ENCODE measurements at regions not wholly inside any gene's neighbourhood (a gene's known extent, or its start where the extent isn't known, plus 50 kb on each side); places are given as distances from the start of the nearest gene placed in this dataset.

- no peak for TF ChIP-seq CTCF (IDR thresholded peaks at IDR 0.05)
- TF ChIP-seq POLR2A (IDR thresholded peaks at IDR 0.05), result no peak
Measured at GRCh38 chr7:131002600-131002999, 268.6 kb upstream of the KLF14 start.

Data from testis (tissue), 2 donors.